Left lung (tissue), 4 donors: ENCODE measurements at regions not wholly inside any gene's neighbourhood (a gene's known extent, or its start where the extent isn't known, plus 50 kb on each side); places are given as distances from the start of the nearest gene placed in this dataset.

Experiments
- ATAC-seq: fragments of 200-7000 bp; cut with Tn5 transposase; one replicate; pipeline ENCODE4 v1.9.1; 2020; ENCODE audit warnings: moderate library complexity
- DNase-seq, 4 donors: peaks; one replicate each; pipeline ENCODE4 v3.0.0-alpha.2; 2013 to 2020
- H3K27ac ChIP-seq, 2 donors: fragments of 200-600 bp; sonication (generic) in 1 of 2; one replicate each; pipeline versions ENCODE4 v1.5.0 to v1.8.0; 2020 to 2021
- H3K27me3 ChIP-seq, 2 donors: fragments of 200-600 bp; sonication (generic) in 1 of 2; one replicate each; pipeline versions ENCODE4 v1.5.0 to v1.8.0; 2020 to 2021
- H3K36me3 ChIP-seq, 2 donors: fragments of 200-600 bp; sonication (generic) in 1 of 2; one replicate each; pipeline versions ENCODE4 v1.5.0 to v1.8.0; 2020 to 2021
- H3K4me1 ChIP-seq, 2 donors: fragments of 200-600 bp; one replicate each; pipeline ENCODE4 v1.8.0; 2021
- H3K4me3 ChIP-seq, 2 donors: fragments of 200-600 bp; sonication (generic) in 1 of 2; one replicate each; pipeline versions ENCODE4 v1.5.0 to v1.8.0; 2020 to 2021; ENCODE audit warnings: mild to moderate bottlenecking in 1 of 2
- H3K9me3 ChIP-seq, 2 donors: fragments of 200-600 bp; sonication (generic) in 1 of 2; one replicate each; pipeline versions ENCODE4 v1.5.0 to v1.8.0; 2020 to 2021
- CTCF ChIP-seq, 2 donors: fragments of 200-600 bp; sonication (generic) in 1 of 2; IDR thresholded peaks; one replicate each; pipeline versions ENCODE4 v1.5.0 to v1.8.0; 2021; ENCODE audit warnings: antibody characterized with exemption in 2 of 2
- intact Hi-C, 2 donors: fragments of 100-400 bp; cut with DNase I; formaldehyde crosslinking; loops; one replicate each; pipeline versions ENCODE4 v1.11.2 to v1.14.2; 2022
- donor health status: DM: no; HTN: yes; CAD: no.
- donor health status: DM: no; HTN: no; CAD: no.

GRCh38 chr13:21228738-21229137 is 52.3 kb downstream of the MRPL57 start:
- Histone ChIP-seq H3K4me1 (no peaks in the 10 kb centered on the region), H3K4me3 (no peak overlapping the region), H3K9me3 (no peaks in the 10 kb centered on the region), H3K27ac (no peak overlapping the region), H3K36me3 (no peaks in the 10 kb centered on the region), H3K27me3 (no peaks in the 10 kb centered on the region)
- TF ChIP-seq CTCF (IDR thresholded peaks at IDR 0.05), result no peak
- intact Hi-C loops, result no loop called here
- peak; percentile 74 for ATAC-seq
- DNase-seq, result peak in 2 of 4 donors; percentile 31 to 46

- no peak for DNase-seq
- Histone ChIP-seq H3K4me3 (no peak overlapping the region), H3K27ac (no peak overlapping the region), H3K36me3 (no peaks in the 10 kb centered on the region), H3K27me3 (no peaks in the 10 kb centered on the region), H3K9me3 (no peaks in the 10 kb centered on the region), H3K4me1 (no peaks in the 10 kb centered on the region)
- intact Hi-C loops, result no loop called here
- ATAC-seq, result no peak
- TF ChIP-seq CTCF (IDR thresholded peaks at IDR 0.05), result no peak
Measured at GRCh38 chr13:21229241-21230024, 53.0 kb downstream of the MRPL57 start.

GRCh38 chr13:21230516-21230915 is 54.1 kb downstream of the MRPL57 start:
- intact Hi-C loops, result no loop called here
- H3K9me3 ChIP-seq, result no peaks in the 10 kb centered on the region
- DNase-seq, result no peak

GRCh38 chr13:21231426-21231940 is 55.0 kb downstream of the MRPL57 start:
- Histone ChIP-seq H3K4me1 (no peaks in the 10 kb centered on the region), H3K4me3 (no peak overlapping the region), H3K36me3 (no peaks in the 10 kb centered on the region), H3K9me3 (no peaks in the 10 kb centered on the region), H3K27ac (no peak overlapping the region), H3K27me3 (no peaks in the 10 kb centered on the region)
- intact Hi-C loops, result no loop called here
- no peak for DNase-seq
- ATAC-seq, result no peak
- TF ChIP-seq CTCF (IDR thresholded peaks at IDR 0.05), result no peak

More at GRCh38 chr13:21230516-21230915, 54.1 kb downstream of the MRPL57 start:
- no peak for ATAC-seq
- TF ChIP-seq CTCF (IDR thresholded peaks at IDR 0.05), result no peak
- H3K4me3 ChIP-seq, result no peak overlapping the region
- H3K36me3 ChIP-seq, result no peaks in the 10 kb centered on the region
- H3K4me1 ChIP-seq, result no peaks in the 10 kb centered on the region
- no peaks in the 10 kb centered on the region for H3K27me3 ChIP-seq
- H3K27ac ChIP-seq, result no peak overlapping the region

GRCh38 chr13:21232196-21232595 is 55.7 kb downstream of the MRPL57 start:
- no peak for TF ChIP-seq CTCF (IDR thresholded peaks at IDR 0.05)
- Histone ChIP-seq H3K4me3 (no peak overlapping the region), H3K27me3 (no peaks in the 10 kb centered on the region), H3K36me3 (no peaks in the 10 kb centered on the region), H3K27ac (no peak overlapping the region), H3K4me1 (no peaks in the 10 kb centered on the region), H3K9me3 (no peaks in the 10 kb centered on the region)
- intact Hi-C loops, result no loop called here
- peak in 2 of 4 donors; percentile 28 to 66 for DNase-seq
- no peak for ATAC-seq
